GM12878 (cell line): ENCODE measurements at regions not wholly inside any gene's neighbourhood (a gene's known extent, or its start where the extent isn't known, plus 50 kb on each side); places are given as distances from the start of the nearest gene placed in this dataset.

Experiments used
- ATAC-seq: fragments of 200-7000 bp; cut with Tn5 transposase; 3 replicates; pipeline ENCODE4 v1.9.1; 2020; ENCODE audit warnings: mild to moderate bottlenecking, moderate library complexity
- BruUV-seq: library from RNA; stranded (reverse); fragments of 400-500 nt; replicated peaks from 2 replicates; lab custom pipeline; 2021; lab: Mats Ljungman, UMichigan
- CTCF ChIA-PET: fragments of 300-600 bp; sonication (Branson Sonifier 250); formaldehyde crosslinking; extraction: SDS; loops from one replicate; lab custom pipeline; 2021; ENCODE audit warnings: inconsistent platforms; lab: Yijun Ruan, JAX
- POLR2A ChIA-PET: fragments of 350-600 bp; formaldehyde crosslinking; extraction: SDS; loops from one replicate; lab custom pipeline; 2021; ENCODE audit warnings: inconsistent platforms; lab: Charles Lee
- RAD21 ChIA-PET: fragments of 300-600 bp; sonication (Branson Sonifier 250); formaldehyde crosslinking; loops from one replicate; lab custom pipeline; 2023; ENCODE audit warnings: antibody characterized with exemption; ENCODE audit not compliant: unreplicated experiment; lab: Charles Lee
- SMC1A ChIA-PET: fragments of 300-600 bp; sonication (Branson Sonifier 250); formaldehyde crosslinking; loops from one replicate; lab custom pipeline; 2023; ENCODE audit not compliant: unreplicated experiment, uncharacterized antibody; lab: Charles Lee
- DNase-seq: peaks from one replicate; pipeline ENCODE4 v3.0.0-alpha.2; 2011; ENCODE audit warnings: low read depth, low spot score
- FAIRE-seq: peaks from 3 replicates; lab custom pipeline; 2011; peaks lifted over from hg19 to GRCh38; lab: Jason Lieb, UNC
- H2AFZ ChIP-seq: 2 replicates; pipeline ENCODE4 v1.6.0; 2011; ENCODE audit warnings: low read depth, low read length, control low read depth; ENCODE audit not compliant: control insufficient read depth
- H3K27ac ChIP-seq: 2 replicates; pipeline ENCODE4 v1.5.1; 2011; ENCODE audit warnings: control low read depth; ENCODE audit not compliant: control insufficient read depth, insufficient read depth
- H3K27me3 ChIP-seq, 2 experiments: replicated peaks in 1 of 2; 2 replicates each; pipeline versions ENCODE4 v1.6.0 to v1.6.1; 2011; ENCODE audit warnings: low read length in 1 of 2; ENCODE audit not compliant: control insufficient read depth in 2 of 2, insufficient read depth in 2 of 2
- H3K36me3 ChIP-seq, 2 experiments: 2 replicates each; pipeline ENCODE4 v1.5.1; 2011; ENCODE audit warnings: low read length in 1 of 2; ENCODE audit not compliant: control insufficient read depth in 2 of 2, insufficient read depth in 2 of 2
- H3K4me1 ChIP-seq: 2 replicates; pipeline ENCODE4 v1.6.1; 2011; ENCODE audit warnings: mild to moderate bottlenecking, low read length, moderate library complexity, mixed read lengths; ENCODE audit not compliant: control insufficient read depth, insufficient read depth
- H3K4me2 ChIP-seq: 2 replicates; pipeline ENCODE4 v1.6.0; 2011; ENCODE audit warnings: control low read depth; ENCODE audit not compliant: control insufficient read depth, insufficient read depth
- H3K4me3 ChIP-seq: fragments of 200-600 bp; sonication (generic); 2 replicates; pipeline ENCODE4 v1.5.1; 2016
- H3K79me2 ChIP-seq: 2 replicates; pipeline ENCODE4 v1.6.0; 2011; ENCODE audit warnings: low read length; ENCODE audit not compliant: control insufficient read depth, insufficient read depth
- H3K9ac ChIP-seq: 2 replicates; pipeline ENCODE4 v1.8.0; 2011; ENCODE audit warnings: low read length, control low read depth, mixed read lengths; ENCODE audit not compliant: control insufficient read depth, insufficient read depth
- H3K9me3 ChIP-seq: replicated peaks from 3 replicates; pipeline ENCODE4 v1.5.1; 2011; ENCODE audit warnings: mild to moderate bottlenecking, low read length; ENCODE audit not compliant: control insufficient read depth, insufficient read depth
- H4K20me1 ChIP-seq: 2 replicates; pipeline ENCODE4 v1.6.0; 2011; ENCODE audit not compliant: control insufficient read depth, insufficient read depth
- CREB1 ChIP-seq: IDR thresholded peaks from 2 replicates; pipeline ENCODE4 v1.6.1; 2012; ENCODE audit warnings: low read depth, mild to moderate bottlenecking, inconsistent platforms
- JUNB ChIP-seq: IDR thresholded peaks from 2 replicates; pipeline ENCODE4 v1.6.1; 2016; ENCODE audit warnings: antibody characterized with exemption, mild to moderate bottlenecking
- NRF1 ChIP-seq: conservative IDR thresholded peaks from 2 replicates; pipeline ENCODE4 v1.6.1; 2011; ENCODE audit warnings: mild to moderate bottlenecking, low read depth, low read length, improper control_type of control experiment
- SUZ12 ChIP-seq: fragments of 200-600 bp; sonication (generic); IDR thresholded peaks from one replicate; pipeline ENCODE4 v1.6.1; 2018; ENCODE audit warnings: antibody characterized with exemption, mild to moderate bottlenecking; ENCODE audit not compliant: unreplicated experiment
- ZNF687 ChIP-seq: fragments of 450-650 bp; IDR thresholded peaks from 2 replicates; pipeline ENCODE4 v1.6.1; 2017; ENCODE audit warnings: mild to moderate bottlenecking, moderate library complexity
- WGBS: methylation state at CpG from one replicate; pipeline ENCODE4 v1.1.6; 2016; ENCODE audit warnings: low lambda C conversion rate; ENCODE audit not compliant: insufficient replicate concordance, insufficient coverage; ENCODE audit errors: missing lambda C conversion rate; 5-methylcytosine and 5-hydroxymethylcytosine counted together
- in situ Hi-C: fragments of 300-500 bp; cut with MboI; formaldehyde crosslinking; loops from 9 replicates; pipeline ENCODE4 v1.14.3; 2018; ENCODE audit warnings: mixed read lengths
- intact Hi-C: fragments of 100-400 bp; cut with micrococcal nuclease; formaldehyde crosslinking; loops from one replicate; pipeline ENCODE4 v1.14.2; 2022; ENCODE audit not compliant: unreplicated experiment

- RAD21 ChIA-PET = interaction anchor here (0.6 kb wide), 1 partner anchor 97 kb away, joined by 3 read pairs; no protein-coding TSS in a partner anchor
- BruUV-seq = no TSS peak
- Histone ChIP-seq H3K36me3 (no peaks in the 10 kb centered on the region), H4K20me1 (no peaks in the 10 kb centered on the region), H3K9ac (no peak overlapping the region), H3K27ac (no peak overlapping the region), H3K4me3 (no peak overlapping the region), H3K79me2 (no peaks in the 10 kb centered on the region), H3K4me2 (no peak overlapping the region), H3K9me3 (no peaks in the 10 kb centered on the region), H2AFZ (no peak overlapping the region), H3K4me1 (no peaks in the 10 kb centered on the region), H3K27me3 (0 out of 4 replicates have a peak, but pooled peaks cover 0 to 2% of the 10 kb centered on the region in 2 experiments)
- DNase-seq (no peak), FAIRE-seq (no peak), ATAC-seq (no peak)
- POLR2A ChIA-PET = no interaction called here
- intact Hi-C loops (no loop called here), in situ Hi-C loops (no loop called here)
- SMC1A ChIA-PET = no interaction called here
- CTCF ChIA-PET = no interaction called here
- TF ChIP-seq JUNB = no peak
- no peak for TF ChIP-seq ZNF687
- TF ChIP-seq NRF1 = no peak
- no peak for TF ChIP-seq SUZ12
- TF ChIP-seq CREB1 = no peak
- WGBS = 25% methylated on average over 6 of the region's 6 CpGs
These were observed 90.5 kb upstream of the MAPK4 start for GRCh38 chr18:50469380-50469781.
